ENCODE measurements at regions not wholly inside any gene's neighbourhood (a gene's known extent, or its start where the extent isn't known, plus 50 kb on each side); places are given as distances from the start of the nearest gene placed in this dataset.
"Not testable (repeated sequence)": the region's sequence is repeated elsewhere in the genome, so short reads cannot be mapped to it uniquely, and the experiment has no call there.

DNA sequence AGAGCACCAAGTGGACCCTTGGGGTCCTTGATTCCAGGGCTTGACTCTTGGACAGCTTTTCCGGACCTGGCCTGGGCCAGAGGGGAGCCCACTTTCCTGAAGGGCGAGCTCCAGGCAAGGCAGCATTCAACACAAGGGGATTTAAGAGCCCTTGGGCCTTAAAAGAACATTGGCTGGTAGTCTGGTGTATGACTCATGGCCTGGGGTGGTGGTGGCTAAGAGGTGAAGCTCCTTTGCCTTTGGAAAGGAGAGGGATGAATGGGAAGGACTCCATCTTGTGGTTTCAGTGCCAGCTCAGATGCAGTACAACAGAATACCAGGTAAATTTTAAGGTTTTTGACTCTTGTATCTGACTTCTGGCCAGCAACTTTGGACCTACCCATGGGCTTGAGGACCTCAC lies 760.7 kb downstream of the GRIK2 start:
- H3K4me1 ChIP-seq: no peaks in the 10 kb centered on the region
- H3K4me3 ChIP-seq (replicated peaks in 1 of 3): no peak overlapping the region
- 31 to 61% methylated on average over 2 of the region's 2 CpGs for WGBS, 2 donors
- no peaks in the 10 kb centered on the region for H3K36me3 ChIP-seq
- H3K27me3 ChIP-seq: no peaks in the 10 kb centered on the region
- no peak for DNase-seq
- no peak overlapping the region for H3K27ac ChIP-seq
- H3K9me3 ChIP-seq: no peaks in the 10 kb centered on the region
- no peak for TF ChIP-seq POLR2A (IDR thresholded peaks at IDR 0.05)
- TF ChIP-seq, protein P1, sequence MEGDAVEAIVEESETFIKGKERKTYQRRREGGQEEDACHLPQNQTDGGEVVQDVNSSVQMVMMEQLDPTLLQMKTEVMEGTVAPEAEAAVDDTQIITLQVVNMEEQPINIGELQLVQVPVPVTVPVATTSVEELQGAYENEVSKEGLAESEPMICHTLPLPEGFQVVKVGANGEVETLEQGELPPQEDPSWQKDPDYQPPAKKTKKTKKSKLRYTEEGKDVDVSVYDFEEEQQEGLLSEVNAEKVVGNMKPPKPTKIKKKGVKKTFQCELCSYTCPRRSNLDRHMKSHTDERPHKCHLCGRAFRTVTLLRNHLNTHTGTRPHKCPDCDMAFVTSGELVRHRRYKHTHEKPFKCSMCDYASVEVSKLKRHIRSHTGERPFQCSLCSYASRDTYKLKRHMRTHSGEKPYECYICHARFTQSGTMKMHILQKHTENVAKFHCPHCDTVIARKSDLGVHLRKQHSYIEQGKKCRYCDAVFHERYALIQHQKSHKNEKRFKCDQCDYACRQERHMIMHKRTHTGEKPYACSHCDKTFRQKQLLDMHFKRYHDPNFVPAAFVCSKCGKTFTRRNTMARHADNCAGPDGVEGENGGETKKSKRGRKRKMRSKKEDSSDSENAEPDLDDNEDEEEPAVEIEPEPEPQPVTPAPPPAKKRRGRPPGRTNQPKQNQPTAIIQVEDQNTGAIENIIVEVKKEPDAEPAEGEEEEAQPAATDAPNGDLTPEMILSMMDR (IDR thresholded peaks at IDR 0.05): no peak
- intact Hi-C loops (cut with DNase I): loop anchor here (5.0 kb wide), 1 partner anchor 153 kb away; no protein-coding TSS in a partner anchor

DNA sequence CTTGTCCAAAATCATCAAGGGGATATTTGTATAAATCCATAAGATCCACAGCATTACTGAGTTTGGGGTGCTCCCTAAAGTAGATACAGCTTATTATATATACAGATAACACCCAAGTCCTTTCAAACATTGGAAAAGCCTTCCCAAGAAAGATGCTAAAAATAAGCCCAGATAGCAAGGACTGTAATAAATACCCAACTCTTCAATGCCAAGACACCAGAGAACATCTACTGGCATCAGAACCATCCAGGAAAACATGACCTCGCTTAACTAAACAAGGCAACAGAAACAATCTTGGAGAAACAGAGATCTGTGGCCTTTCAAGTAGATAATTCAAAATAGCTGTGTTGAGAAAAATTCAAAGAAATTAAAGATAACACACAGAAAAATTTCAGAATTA lies 761.4 kb downstream of the GRIK2 start:
- Histone ChIP-seq H3K36me3 (no peaks in the 10 kb centered on the region), H3K4me3 (replicated peaks in 1 of 3) (no peak overlapping the region), H3K27ac (no peak overlapping the region), H3K4me1 (no peaks in the 10 kb centered on the region), H3K27me3 (no peaks in the 10 kb centered on the region), H3K9me3 (no peaks in the 10 kb centered on the region)
- WGBS, 2 donors: 50 to 51% methylated on average over 1 of the region's 1 CpG
- no peak for DNase-seq
- intact Hi-C loops (cut with DNase I): loop anchor here (5.0 kb wide), 1 partner anchor 152 kb away; no protein-coding TSS in a partner anchor
- TF ChIP-seq, protein P1 (IDR thresholded peaks at IDR 0.05): no peak
- TF ChIP-seq POLR2A (IDR thresholded peaks at IDR 0.05): no peak

DNA sequence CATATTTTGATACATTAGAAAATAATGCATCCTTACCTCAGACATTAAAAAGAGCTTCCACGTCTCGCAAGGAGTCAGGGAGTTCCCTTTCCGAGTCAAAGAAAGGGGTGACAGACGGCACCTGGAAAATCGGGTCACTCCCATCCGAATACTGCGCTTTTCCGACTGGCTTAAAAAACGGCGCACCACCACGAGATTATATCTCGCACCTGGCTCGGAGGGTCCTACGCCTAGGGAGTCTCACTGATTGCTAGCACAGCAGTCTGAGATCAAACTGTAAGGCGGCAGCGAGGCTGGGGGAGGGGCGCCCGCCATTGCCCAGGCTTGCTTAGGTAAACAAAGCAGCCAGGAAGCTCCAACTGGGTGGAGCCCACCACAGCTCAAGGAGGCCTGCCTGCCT lies 776.3 kb downstream of the GRIK2 start:
- H3K4me1 ChIP-seq; H3K9me3 ChIP-seq; intact Hi-C loops (cut with DNase I); DNase-seq; H3K27ac ChIP-seq; H3K4me3 ChIP-seq (replicated peaks in 1 of 3); H3K36me3 ChIP-seq; H3K27me3 ChIP-seq: not testable (repeated sequence)
- 92 to 93% methylated on average over 14 to 18 of the region's 18 CpGs for WGBS, 2 donors

DNA sequence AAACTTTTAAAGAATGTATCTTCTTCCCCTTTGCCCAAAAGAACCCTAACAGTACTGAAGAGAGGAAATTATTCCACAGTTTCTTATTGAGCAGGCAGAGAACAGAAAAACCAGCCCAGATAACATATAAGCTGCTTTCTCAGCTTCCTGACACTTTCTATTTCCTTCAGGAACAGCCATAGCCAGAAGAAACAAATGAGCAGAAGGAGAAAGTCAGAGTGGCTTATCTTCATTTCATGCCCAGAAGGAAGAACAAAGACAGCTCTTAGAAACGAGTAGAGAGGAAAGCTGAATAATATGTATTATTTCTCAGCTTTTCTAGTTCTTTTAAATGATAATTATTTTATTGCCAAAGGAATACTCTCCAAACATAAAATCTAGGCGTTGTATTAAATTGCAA lies 793.7 kb downstream of the GRIK2 start:
- Histone ChIP-seq H3K4me3 (replicated peaks in 1 of 3) (no peak overlapping the region), H3K4me1 (no peaks in the 10 kb centered on the region), H3K36me3 (no peaks in the 10 kb centered on the region), H3K27ac (no peak overlapping the region), H3K9me3 (no peaks in the 10 kb centered on the region), H3K27me3 (no peaks in the 10 kb centered on the region)
- DNase-seq: no peak
- intact Hi-C loops (cut with DNase I): no loop called here
- 56 to 60% methylated on average over 2 of the region's 2 CpGs for WGBS, 2 donors
- no peak for TF ChIP-seq POLR2A (IDR thresholded peaks at IDR 0.05)
- TF ChIP-seq, protein P1 (IDR thresholded peaks at IDR 0.05): no peak

DNA sequence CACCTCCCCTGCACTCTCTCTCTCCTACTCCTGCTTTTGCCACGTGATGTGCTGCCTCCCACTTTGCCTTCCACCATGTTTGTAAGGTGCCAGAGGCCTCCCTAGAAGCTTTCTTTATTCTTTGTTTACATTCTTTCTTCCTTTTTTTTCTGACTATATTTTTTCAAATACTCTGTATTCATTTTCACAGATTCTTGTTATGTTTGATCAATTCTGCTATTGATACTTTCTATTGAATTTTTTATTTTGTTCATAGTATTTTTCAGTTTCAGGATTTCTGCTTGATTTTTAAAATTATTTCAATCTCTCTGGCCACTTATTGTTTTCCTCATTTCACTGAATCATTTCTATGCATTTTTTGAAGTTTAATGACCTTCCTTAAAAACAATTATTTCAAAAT lies 801.8 kb downstream of the GRIK2 start:
- intact Hi-C loops (cut with DNase I): no loop called here
- no peaks in the 10 kb centered on the region for H3K27me3 ChIP-seq
- H3K27ac ChIP-seq: no peak overlapping the region
- no peaks in the 10 kb centered on the region for H3K36me3 ChIP-seq
- no peaks in the 10 kb centered on the region for H3K9me3 ChIP-seq
- 63 to 69% methylated on average over 1 of the region's 1 CpG for WGBS, 2 donors
- TF ChIP-seq POLR2A (IDR thresholded peaks at IDR 0.05): no peak
- TF ChIP-seq, protein P1 (IDR thresholded peaks at IDR 0.05): no peak
- H3K4me1 ChIP-seq: no peaks in the 10 kb centered on the region
- H3K4me3 ChIP-seq (replicated peaks in 1 of 3): no peak overlapping the region
- DNase-seq: no peak

DNA sequence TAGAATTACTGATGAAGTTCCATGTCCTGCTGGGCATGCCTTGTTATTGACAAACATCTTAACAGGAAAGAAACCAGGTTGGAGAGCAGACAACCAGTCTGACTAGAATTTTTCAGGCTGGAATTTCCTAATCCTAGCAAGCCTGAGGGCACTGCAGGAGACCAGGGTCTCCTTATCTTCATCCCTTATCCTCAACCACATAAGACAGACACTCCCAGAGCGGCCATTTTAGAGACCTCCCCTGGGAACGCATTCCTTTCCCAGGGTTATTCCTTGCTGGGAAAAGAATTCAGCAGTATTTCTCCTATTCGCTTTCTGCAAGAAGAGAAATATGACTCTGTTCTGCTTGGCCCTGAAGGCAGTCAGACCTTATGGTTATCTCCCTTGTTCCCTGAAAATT lies 803.7 kb downstream of the GRIK2 start:
- Histone ChIP-seq H3K36me3 (no peaks in the 10 kb centered on the region), H3K27me3 (no peaks in the 10 kb centered on the region), H3K9me3 (no peaks in the 10 kb centered on the region), H3K27ac (no peak overlapping the region), H3K4me1 (no peaks in the 10 kb centered on the region), H3K4me3 (replicated peaks in 1 of 3) (no peak overlapping the region)
- TF ChIP-seq POLR2A (IDR thresholded peaks at IDR 0.05): no peak
- TF ChIP-seq, protein P1 (IDR thresholded peaks at IDR 0.05): no peak
- 83 to 85% methylated on average over 3 of the region's 3 CpGs for WGBS, 2 donors
- DNase-seq: no peak
- intact Hi-C loops (cut with DNase I): no loop called here

All from thyroid gland (tissue), 4 donors.